Erythroblast (primary cell): ENCODE measurements at regions not wholly inside any gene's neighbourhood (a gene's known extent, or its start where the extent isn't known, plus 50 kb on each side); places are given as distances from the start of the nearest gene placed in this dataset.

Source experiments
- GATA1 ChIP-seq: IDR thresholded peaks from 2 replicates; pipeline ENCODE4 v1.6.1; 2011; ENCODE audit warnings: low read depth, mild to moderate bottlenecking, control low read depth, low read length, moderate library complexity
- POLR2A ChIP-seq: IDR thresholded peaks from 2 replicates; pipeline ENCODE4 v1.6.1; 2011; ENCODE audit warnings: mild to moderate bottlenecking, low read length

- TF ChIP-seq POLR2A: no peak
- TF ChIP-seq GATA1: no peak
These were observed 680.8 kb downstream of the CETN3 start for GRCh38 chr5:89728750-89729149.
